ENCODE measurements at regions not wholly inside any gene's neighbourhood (a gene's known extent, or its start where the extent isn't known, plus 50 kb on each side); places are given as distances from the start of the nearest gene placed in this dataset.
"Not testable (repeated sequence)": the region's sequence is repeated elsewhere in the genome, so short reads cannot be mapped to it uniquely, and the experiment has no call there.

DNA sequence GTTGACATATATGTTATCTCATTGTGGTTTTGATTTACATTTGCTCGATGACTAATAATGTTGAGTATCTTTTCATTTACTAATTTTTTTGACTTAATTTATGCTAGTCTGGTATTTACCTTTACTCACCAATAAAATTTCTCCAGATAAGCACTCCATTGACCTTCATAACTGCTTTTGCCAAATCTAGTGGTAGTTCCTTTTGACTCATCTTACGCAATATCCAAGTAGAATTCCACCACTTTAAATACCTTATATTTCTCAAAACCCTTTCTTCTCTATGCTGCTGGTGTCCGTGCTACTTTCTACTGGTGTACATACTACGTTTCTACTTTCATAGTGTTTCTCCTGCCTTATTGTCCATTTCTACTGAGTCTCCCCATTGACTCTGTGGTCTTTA lies 407.6 kb upstream of the SPHKAP start:
- TF ChIP-seq, protein P1, sequence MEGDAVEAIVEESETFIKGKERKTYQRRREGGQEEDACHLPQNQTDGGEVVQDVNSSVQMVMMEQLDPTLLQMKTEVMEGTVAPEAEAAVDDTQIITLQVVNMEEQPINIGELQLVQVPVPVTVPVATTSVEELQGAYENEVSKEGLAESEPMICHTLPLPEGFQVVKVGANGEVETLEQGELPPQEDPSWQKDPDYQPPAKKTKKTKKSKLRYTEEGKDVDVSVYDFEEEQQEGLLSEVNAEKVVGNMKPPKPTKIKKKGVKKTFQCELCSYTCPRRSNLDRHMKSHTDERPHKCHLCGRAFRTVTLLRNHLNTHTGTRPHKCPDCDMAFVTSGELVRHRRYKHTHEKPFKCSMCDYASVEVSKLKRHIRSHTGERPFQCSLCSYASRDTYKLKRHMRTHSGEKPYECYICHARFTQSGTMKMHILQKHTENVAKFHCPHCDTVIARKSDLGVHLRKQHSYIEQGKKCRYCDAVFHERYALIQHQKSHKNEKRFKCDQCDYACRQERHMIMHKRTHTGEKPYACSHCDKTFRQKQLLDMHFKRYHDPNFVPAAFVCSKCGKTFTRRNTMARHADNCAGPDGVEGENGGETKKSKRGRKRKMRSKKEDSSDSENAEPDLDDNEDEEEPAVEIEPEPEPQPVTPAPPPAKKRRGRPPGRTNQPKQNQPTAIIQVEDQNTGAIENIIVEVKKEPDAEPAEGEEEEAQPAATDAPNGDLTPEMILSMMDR (IDR thresholded peaks at IDR 0.05; ENCODE audit: low read depth, low read length), result no peak
- DNase-seq (ENCODE audit: extremely low read depth, low read depth), result no peak

DNA sequence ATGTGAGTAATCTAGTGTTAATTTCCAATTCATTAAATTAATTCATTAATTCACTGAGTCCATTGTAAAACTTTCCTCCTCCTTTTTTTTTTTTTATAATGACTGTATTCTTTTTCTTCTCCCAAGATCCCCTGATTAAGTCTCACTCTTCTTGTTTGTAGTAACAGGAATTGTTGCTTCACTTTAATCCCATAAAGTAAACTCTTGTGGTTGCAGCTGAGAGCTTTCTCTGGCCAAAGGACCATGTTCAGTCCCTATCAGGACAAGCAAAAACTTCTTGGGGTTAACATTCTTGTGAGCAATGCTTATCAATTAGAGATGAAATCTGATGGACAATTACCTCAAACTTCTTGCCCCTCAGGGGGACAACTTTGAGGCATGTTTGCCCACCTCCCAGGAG lies 400.2 kb upstream of the SPHKAP start:
- TF ChIP-seq, protein P1 (IDR thresholded peaks at IDR 0.05; ENCODE audit: low read depth, low read length), result no peak
- DNase-seq (ENCODE audit: extremely low read depth, low read depth), result no peak

DNA sequence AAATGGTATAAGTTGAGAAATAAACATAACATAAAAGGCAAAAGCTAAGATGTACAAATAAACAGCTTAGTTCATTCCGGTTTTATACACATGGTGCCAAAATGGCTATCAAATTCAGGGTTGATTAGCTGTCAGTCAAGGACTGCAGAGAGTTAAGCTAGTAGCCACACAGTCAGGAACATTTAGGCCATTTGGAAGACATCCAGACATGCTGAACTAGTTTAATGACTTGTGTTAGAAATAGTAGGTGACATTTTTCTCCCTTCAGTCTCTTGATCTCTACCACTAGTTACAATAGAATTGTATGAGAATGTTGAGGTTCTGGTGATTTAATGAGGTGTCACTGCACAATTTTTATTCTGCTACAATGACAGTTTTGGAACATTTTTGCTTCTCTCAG lies 394.4 kb upstream of the SPHKAP start:
- DNase-seq (ENCODE audit: extremely low read depth, low read depth), result no peak
- TF ChIP-seq, protein P1 (IDR thresholded peaks at IDR 0.05; ENCODE audit: low read depth, low read length), result no peak

DNA sequence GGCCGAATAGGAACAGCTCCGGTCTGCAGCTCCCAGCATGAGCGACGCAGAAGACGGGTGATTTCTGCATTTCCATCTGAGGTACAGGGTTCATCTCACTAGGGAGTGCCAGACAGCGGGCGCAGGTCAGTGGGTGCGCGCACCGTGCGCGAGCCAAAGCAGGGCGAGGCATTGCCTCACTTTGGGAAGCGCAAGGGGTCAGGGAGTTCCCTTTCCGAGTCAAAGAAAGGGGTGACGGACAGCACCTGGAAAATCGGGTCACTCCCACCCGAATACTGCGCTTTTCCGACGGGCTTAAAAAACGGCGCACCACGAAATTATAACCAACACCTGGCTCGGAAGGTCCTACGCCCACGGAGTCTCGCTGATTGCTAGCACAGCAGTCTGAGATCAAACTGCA lies 386.8 kb upstream of the SPHKAP start:
- not testable (repeated sequence) for DNase-seq (ENCODE audit: extremely low read depth, low read depth)

DNA sequence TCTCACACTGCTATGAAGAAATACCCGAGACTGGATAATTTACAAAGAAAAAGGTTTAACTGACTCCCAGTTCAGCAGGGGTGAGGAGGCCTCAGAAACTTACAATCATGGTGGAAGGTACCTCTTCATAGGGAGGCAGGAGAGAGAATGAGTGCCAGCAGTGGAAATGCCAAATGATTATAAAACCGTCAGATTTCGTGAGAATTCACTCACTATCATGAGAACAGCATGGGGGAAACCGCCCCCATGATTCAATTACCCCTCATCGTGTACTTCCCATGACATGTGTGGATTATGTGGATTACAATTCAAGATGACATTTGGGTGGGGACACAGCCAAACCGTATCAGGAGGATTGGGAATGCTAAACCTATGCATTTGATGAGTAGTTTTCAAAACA lies 380.3 kb upstream of the SPHKAP start:
- DNase-seq (ENCODE audit: extremely low read depth, low read depth), result no peak

DNA sequence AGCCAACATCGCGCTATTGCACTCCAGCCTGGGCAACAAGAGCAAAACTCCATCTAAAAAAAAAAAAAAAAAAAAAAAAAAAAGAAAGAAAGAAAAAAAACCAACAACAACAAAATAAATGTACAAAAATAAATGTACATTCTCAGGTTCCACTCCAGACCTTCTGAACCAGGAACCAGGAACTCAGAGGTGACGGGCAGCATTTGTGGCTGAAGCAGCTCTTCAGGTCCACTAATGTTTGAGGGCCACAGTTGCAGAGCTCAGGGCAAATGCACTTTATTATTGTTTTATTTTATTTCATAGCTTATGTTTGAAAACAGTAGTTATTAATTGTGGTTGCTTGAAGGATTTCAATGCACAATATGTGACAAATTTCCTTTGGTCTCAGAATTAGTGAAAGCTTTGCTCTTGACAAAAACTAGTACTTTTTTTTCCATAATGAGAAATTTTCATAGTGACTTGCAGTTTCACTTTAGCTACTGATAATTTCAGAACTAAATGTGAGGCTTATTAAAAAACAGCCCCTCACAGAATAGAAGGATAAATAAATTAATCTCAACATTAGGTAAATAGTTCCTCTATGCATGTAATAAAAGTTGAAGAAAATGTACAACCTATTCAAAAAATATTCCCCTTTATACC lies 378.4 kb upstream of the SPHKAP start:
- DNase-seq (ENCODE audit: extremely low read depth, low read depth), result no peak
- TF ChIP-seq, protein P1 (IDR thresholded peaks at IDR 0.05; ENCODE audit: low read depth, low read length), result no peak

More for the DNA sequence above, 380.3 kb upstream of the SPHKAP start:
- TF ChIP-seq, protein P1 (IDR thresholded peaks at IDR 0.05; ENCODE audit: low read depth, low read length), result no peak

DNA sequence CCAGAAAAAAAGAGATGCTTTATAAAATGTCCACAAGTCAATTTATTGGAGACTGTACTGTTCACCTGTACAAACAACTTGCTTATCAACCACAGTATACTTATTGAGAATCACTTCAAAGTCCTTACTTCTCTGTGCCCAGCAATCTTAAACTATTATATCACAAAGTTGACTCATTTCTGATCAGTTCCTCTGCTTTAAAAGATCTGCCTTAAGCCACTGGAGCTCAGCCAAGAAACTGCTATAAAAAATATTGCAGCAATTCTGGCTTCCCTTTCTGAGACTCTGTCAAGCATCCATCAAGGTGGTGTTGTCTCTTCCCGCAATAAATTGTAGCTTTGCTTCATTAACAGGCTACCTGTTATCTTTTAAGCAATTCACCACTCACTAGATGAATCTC lies 375.2 kb upstream of the SPHKAP start:
- TF ChIP-seq, protein P1 (IDR thresholded peaks at IDR 0.05; ENCODE audit: low read depth, low read length), result no peak
- DNase-seq (ENCODE audit: extremely low read depth, low read depth), result no peak

DNA sequence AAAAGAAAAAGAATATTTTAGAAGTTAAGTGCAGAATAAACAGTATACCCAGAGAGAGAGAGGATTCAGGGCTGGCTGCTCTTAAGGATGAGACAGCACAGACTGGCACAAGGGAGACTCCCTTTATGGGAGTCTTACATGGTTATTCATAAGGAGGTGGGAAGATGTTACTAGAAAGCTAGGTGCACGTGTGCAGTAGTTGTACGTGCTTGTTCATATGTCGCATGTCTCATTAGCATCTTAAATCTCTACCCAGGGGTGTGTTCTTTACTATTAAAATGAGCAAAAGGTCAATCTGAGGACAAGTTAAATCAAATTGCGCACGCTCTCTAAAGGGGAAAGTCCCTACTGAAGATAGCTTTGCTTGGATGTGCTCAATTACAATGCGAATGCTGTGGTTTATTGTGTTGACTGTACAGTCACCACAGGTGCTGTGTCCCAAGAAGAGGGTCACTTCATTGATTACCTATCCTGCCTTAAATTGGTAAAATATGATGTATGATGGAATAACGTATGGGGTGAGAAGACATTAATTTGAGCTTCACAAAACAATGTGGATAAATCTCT lies 368.0 kb upstream of the SPHKAP start:
- TF ChIP-seq, protein P1 (IDR thresholded peaks at IDR 0.05; ENCODE audit: low read depth, low read length), result no peak
- DNase-seq (ENCODE audit: extremely low read depth, low read depth), result no peak
